RPMI8226 (cell line): ENCODE measurements at regions not wholly inside any gene's neighbourhood (a gene's known extent, or its start where the extent isn't known, plus 50 kb on each side); places are given as distances from the start of the nearest gene placed in this dataset.

Source experiments
- DNase-seq: peaks from one replicate; pipeline ENCODE4 v3.0.0-alpha.2; 2015

- DNase-seq: no peak
These were observed 1591.6 kb upstream of the MIR17HG start for GRCh38 chr13:89755729-89756492.

DNA sequence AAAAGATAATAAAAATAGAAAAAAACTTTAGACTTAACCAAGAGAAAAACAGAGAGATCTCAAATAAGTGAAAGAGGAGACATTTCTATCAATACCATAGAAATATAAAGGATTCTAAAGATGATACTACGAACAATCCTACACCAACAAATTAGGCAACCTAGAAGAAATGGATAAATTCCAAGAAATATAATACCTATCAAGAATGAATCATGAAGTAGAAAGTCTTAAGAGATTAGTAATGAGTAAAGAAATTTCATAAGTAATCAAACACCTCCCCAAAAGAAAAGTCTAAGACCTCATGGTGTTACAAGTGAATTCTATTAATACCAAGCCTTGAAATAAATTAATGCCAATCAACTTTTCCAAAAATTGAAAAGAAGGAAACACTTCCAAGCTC lies 1584.5 kb upstream of the MIR17HG start:
- no peak for DNase-seq

GRCh38 chr13:89783221-89783755 lies 1564.2 kb upstream of the MIR17HG start:
- DNase-seq: no peak

DNA sequence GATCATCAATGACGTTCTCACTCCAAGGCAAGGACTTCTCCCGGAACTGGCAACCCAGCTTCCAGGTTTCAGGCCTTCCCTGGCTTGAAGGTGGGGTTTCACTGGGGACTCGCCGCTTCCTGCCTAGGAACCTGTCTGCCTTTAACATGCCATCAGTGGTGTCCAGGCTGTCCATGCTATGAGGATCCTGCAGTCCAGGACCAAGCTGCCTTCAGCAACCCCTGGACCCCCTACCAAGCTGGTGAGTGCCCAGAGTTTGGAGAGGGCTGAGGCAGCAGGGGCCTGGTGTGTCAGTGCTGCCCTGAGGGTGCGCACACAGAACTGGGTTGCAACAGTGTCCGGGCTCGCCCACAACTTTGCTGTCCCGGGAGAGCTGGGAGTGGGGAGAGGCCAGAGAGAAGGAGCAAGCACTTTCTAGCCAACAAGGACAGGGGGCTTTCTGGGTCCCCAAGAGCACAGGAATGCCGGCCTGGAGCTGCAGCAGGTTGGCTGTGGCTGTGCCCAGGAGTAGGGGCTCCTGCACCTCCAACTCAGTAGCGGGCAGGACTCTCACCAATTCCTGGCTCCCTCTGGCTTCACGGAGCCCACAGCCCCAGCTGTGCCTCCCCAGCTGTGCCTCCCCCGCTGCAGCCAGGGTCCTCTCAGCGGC lies 1563.2 kb upstream of the MIR17HG start:
- no peak for DNase-seq

DNA sequence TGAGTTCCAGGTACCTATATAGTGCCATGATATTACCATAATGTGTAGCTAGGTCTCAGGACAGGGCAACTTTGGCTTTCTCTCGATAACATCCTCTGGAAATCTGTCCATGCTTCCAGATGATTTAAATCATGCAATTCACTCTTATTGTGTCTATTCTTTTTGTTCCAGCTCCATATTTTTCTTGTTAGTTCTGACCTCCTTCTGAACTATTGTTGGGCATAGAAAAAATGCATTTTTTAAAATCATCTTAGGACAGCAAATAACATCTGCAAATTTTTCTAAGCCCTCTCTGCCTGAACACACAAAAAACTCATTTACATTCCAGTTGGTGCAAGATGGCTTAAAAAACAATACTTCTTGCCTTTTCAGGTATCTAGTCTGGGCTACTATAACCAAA lies 1561.0 kb upstream of the MIR17HG start:
- no peak for DNase-seq

GRCh38 chr13:89790696-89791095 lies 1556.8 kb upstream of the MIR17HG start:
- no peak for DNase-seq

- DNase-seq: no peak
These were observed 1555.4 kb upstream of the MIR17HG start for GRCh38 chr13:89791971-89792630.

DNA sequence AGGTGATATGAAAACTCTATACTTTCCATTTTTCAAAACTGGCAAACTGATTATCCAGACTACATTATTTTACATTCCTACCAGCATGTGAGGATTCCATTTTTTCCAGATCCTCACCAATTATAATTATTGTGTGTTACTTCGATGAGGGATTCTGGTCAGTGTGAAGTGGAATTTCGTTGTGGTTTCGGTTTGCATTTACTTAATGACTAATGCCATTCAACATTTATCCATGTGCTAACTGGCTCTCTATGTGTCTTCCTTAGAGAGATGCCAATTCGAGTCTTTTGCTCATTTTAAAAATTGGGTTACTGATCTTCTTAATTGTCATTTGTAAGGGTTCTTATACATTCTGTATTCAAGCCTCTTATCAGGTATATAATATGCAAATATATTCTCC lies 1551.3 kb upstream of the MIR17HG start:
- DNase-seq: no peak

DNA sequence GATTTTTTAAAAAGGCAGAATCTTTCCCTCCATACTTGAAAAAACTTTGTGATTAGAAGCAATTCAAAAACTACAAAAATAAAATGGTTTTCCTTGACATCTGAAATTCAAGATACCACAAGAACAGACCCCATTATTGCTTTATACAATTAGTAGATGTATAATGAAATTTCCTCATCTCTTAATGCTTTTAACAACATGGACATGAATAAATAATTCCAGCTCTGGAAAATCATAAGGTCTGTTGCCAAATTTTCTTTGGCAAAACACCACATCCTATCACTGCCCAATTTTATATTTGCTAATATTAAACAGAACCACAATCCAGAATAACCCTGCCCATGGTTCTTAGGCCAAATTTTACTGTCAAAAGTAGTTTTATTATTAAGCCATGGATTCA lies 1543.6 kb upstream of the MIR17HG start:
- no peak for DNase-seq

DNA sequence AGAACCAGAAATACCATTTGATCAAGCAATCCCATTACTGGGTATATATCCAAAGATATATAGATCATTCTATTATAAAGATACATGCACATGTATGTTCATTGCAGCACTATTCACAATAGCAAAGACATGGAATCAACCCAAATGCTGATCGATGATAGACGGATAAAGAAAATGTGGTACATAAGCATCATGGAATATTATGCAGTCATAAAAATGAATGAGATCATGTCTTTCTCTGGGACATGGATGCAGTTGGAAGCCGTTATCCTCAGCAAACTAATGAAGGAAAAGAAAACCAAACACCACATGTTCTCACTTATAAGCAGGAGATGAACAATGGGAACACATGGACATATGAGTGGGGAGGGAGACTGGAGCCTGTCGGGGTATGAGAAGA lies 1540.9 kb upstream of the MIR17HG start:
- no peak for DNase-seq

DNA sequence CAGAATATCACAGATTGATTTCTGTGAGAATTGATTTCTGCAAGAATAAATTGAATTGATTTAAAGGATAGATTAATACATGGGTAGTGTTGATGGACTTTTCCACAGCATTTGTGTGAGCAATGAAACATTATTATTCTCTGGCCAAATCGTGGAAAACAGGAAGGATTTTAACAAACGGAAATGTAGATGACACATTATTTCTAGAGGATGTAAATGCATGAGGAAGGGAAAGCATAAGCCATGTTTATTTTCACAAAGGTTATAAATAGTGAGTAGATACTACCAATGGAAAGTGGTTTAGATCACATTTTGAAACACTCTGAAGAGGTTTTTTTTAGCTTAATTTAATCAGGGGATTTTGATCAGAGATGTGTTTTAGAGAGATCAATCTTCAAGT lies 1534.6 kb upstream of the MIR17HG start:
- no peak for DNase-seq

- DNase-seq: no peak
These were observed 1531.1 kb upstream of the MIR17HG start for GRCh38 chr13:89816404-89816803.

DNA sequence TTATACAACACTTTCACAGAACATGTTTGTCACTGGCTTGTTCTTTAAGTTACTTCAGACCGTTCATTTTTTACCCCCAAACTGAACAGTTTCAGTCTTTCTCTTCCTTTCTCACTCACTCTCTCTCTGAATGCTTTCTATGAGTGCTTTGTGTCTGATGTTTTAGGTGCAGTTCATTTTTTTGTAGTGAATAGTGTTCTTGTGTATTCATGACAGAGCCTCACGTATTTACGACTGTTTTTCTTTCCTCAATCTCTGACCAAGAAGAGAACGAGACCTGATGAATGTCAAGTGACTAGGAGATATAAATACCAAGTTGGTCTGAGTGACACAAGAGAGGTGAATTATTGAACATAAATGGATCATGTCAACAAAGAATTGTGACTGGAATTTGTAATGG lies 1525.0 kb upstream of the MIR17HG start:
- DNase-seq: no peak

- DNase-seq: no peak
These were observed 1519.9 kb upstream of the MIR17HG start for GRCh38 chr13:89827552-89827951.

GRCh38 chr13:89828506-89828905 lies 1519.0 kb upstream of the MIR17HG start:
- no peak for DNase-seq

DNA sequence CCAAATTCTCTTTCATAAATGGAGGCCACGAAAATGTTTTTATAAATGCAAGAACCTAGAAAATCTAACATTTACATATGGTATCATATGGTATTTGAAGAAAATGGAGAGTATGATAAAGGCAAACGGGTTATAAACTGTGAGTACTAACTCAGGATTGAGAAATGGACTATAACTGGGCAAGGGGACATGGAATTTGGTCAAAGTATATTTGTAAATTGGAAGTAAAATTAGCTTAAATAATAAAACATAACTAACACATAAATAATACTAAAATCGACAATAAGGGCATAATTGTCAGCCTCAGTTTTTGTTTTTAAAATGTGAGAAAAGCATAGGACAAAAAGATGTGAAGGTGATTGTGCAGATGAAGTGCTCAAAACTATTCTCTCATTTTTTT lies 1516.3 kb upstream of the MIR17HG start:
- DNase-seq: no peak

DNA sequence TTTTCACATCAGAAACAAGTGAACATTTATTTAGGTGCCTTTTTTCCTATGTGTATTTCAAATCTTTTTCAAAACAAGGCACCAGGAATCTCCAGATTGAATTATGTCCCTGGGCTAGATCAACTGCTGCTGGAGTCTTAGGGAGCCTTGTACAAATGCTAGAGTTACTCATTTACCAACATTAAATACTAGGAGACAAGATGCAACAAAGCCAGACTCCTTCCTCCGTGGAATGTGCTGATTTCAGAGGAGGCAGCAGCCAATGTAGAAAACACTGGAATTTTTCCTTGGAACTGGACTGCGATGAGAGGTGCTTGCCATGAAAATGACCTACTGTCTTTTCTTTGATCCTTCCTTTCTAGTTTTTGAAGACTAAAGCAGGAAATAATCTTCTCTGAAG lies 1514.7 kb upstream of the MIR17HG start:
- DNase-seq: no peak

GRCh38 chr13:89843621-89844020 lies 1503.9 kb upstream of the MIR17HG start:
- no peak for DNase-seq

DNA sequence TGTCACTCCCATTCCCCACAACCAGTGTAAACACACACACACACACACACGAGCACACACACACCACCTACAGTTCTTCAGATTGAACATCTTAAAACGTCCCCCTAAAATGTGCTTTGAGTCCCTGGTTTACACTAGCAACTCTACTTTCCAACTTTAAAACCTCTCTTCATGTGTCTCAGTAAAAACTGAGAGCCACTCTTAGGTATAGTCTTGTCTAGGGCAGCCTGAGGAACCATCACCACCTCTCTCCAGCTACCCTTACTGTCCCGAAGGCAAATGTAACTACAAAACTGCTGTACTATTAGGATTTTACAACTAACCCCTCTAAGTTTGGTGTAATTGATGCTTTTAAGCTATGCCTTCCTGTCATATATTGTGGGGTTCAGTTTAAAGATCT lies 1501.6 kb upstream of the MIR17HG start:
- DNase-seq: no peak

DNA sequence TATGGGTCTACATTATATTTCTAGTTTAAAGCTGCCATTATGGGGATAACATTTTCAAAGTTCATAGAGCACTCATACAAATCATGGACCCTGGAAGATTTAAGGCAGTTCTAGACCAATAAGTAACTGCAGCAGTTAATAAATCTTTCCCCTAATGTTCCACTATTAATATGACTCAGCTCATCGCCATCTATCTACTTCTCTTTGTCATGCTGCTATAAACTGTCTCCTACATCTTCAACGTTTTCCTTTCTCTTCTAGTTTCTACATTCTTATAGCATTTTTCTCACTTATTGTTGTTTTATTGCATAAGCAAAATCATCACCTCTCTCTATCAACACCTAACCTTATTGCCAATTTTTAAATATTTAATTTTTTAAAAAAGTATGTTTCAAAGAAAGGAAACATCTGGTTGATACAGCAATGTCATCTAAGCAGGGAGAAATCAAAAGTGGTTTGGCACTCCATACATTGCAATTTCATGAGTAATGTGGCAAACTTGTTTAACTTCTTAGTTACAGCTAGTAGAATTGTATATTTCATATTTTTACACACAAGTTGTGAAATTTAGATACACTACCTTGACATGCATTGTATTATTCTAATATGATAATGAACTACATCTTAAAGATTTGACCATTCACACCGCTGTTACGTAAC lies 1500.4 kb upstream of the MIR17HG start:
- DNase-seq: no peak

DNA sequence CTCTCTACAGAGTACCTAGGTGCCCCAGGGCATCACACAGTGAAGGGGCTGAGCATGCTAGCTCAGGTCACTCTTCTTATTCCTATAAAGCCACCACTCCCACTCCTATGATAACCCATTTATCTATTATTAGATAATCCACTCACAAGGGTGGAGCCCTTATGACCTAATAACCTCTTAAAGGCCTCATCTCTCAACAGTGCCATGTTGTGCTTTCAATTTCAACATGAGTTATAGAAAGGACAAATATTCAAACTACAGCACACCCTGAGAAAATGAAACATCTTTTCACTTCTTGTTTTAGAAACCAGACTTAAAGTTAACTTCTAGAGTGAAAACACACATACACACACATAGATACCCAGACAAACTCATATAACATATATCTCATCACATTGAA lies 1494.9 kb upstream of the MIR17HG start:
- no peak for DNase-seq

DNA sequence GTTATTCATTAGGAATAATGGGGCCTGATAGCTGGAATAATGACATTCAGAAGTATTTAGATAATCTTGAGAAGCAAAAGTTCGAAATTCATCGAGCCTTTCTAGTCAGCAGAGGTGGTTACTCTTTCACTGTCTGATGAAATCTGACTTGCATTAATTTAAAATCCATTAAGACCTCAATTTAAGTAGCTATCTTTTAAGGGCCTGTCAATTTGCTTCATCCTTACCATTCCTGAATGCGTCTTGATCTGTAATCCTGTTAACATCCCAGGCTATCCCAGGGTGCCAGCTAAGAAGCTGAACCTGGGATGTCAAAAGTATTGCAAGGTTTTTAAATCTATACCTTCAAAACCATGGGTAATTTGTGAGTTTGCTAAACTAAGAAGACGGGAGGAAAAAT lies 1491.0 kb upstream of the MIR17HG start:
- DNase-seq: no peak

GRCh38 chr13:89857502-89857901 lies 1490.0 kb upstream of the MIR17HG start:
- DNase-seq: no peak
